NCI-H1105 treated with DMSO at 0.1 percent for 48 hours (cell line): ENCODE measurements at regions not wholly inside any gene's neighbourhood (a gene's known extent, or its start where the extent isn't known, plus 50 kb on each side); places are given as distances from the start of the nearest gene placed in this dataset.
"Not testable (repeated sequence)": the region's sequence is repeated elsewhere in the genome, so short reads cannot be mapped to it uniquely, and the experiment has no call there.

Experiments used
- DNase-seq: peaks from one replicate; lab custom pipeline; 2025; lab: John Stamatoyannopoulos, UW

- DNase-seq, result no peak
These were observed 117.8 kb upstream of the ENPP6 start for GRCh38 chr4:184335520-184335919.

GRCh38 chr4:184333446-184333845 is 115.8 kb upstream of the ENPP6 start:
- not testable (repeated sequence) for DNase-seq

DNA sequence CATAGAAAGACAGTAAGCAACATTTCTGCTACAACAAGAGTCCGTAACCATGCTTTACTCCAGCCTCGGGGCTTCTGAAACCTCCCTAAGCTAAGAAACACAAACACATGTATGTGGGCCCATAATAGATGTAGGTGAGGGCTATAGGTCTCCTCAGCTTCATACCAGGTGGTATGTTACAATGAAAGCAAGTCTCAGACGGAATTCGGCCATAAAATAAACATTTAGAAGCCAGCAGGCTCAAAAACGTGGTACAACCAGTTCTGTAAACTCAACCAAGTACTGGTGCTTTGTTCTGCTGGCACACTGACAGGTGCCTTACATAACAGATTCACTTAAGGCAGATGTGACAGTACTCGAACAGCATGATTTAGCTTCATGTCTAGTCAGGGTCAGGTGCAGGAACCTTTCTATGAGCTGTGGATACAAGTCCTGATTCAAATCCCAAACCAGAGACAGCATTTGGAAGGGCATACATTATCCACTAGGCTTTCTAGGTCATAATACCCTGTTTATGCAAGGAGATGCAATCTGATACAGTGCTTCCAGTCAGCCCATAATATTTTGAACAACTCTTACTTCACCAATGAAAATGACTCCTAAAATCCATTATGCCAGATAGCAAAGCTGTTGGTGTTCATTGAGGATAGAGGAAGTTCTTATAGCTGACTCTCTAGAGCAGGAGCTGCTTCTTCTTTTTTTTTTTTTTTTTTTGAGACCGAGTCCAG is 113.8 kb upstream of the ENPP6 start:
- no peak for DNase-seq

- DNase-seq, result not testable (repeated sequence)
These were observed 112.9 kb upstream of the ENPP6 start for GRCh38 chr4:184330517-184331094.

GRCh38 chr4:184329659-184330400 is 112.2 kb upstream of the ENPP6 start:
- DNase-seq, result no peak

DNA sequence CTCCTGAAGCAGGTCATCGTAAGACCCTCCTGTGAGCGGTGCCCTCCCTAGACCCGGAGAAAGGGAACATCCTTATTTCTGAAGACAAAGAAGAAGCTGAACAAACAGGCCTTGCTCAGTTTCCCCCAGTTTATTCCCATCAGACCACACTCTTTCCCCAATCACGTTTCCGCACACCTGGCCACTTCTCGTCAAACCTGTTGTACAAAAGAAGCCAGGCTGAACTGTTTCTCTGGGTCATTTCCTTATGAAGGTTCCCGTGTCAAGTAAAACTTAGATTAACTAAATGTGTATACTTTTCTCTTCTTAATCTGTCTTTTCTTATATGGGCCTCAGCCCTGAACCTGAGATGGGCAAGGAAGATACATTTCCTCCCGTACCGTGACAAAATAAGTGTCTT is 111.6 kb upstream of the ENPP6 start:
- DNase-seq, result no peak

GRCh38 chr4:184328022-184328736 is 110.5 kb upstream of the ENPP6 start:
- no peak for DNase-seq

DNA sequence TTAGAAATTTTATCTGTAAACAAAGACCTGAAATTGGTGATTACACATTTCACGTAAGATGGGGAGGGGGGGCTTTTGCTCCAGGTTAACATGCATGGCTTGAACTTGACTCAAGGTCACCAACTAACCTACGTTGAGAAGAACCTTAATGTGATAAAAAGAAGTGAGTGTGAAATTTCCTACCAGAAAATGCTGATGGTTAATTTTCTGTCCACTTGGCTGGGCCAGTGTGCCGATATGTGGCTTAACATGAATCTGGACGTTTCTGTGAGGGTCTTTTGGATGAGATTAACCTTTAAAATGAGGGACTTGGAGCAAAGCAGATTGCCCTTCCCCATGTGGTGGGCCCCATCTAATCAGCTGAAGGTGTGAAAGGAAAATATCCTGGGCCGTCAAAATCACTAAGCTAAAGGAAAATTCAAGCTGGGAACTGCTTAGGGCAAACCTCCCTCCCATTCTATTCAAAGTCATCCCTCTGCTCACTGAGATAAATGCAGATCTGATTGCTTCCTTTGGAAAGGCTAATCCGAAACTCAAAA is 107.3 kb upstream of the ENPP6 start:
- no peak for DNase-seq

- DNase-seq, result no peak
These were observed 104.8 kb upstream of the ENPP6 start for GRCh38 chr4:184322328-184323025.

GRCh38 chr4:184320631-184321030 is 103.0 kb upstream of the ENPP6 start:
- no peak for DNase-seq

DNA sequence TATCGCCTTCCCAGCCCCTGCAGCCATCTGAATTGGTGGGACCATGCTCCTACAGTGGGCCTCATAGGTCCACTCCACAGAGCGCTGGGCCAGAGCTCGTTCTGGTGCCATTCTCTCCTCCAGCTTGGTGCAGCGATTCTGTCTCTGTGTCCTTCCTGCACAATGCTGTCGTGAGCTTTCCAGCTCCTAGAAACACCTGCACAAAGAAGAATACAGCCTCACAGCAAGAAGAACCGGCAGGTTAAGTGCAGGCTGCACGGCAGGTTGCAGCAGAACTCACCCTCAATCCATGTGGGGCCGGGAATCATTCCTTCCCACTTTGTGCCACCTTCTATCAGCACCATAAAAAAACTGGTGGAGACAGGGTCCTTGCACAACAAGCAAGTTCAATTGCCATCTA is 101.2 kb upstream of the ENPP6 start:
- no peak for DNase-seq

GRCh38 chr4:184317234-184317918 is 99.7 kb upstream of the ENPP6 start:
- no peak for DNase-seq

DNA sequence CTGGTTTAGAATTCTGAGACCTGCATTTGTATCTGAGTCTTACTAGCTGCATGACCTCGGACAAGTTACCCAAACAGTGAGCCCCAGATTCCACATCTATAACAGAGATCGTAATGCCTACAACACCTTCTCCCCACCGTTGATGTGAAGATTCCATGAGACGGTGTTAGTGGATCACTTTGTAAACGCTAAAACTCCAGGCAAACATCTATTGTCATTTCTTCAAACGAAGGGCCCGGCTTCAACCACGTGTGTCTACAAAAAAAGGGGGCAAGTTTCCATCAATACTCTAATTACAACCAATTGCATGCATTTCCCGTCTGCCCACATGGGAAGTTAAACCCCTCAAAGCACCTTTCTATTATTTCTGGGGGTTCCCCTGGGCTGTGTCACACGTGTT is 99.1 kb upstream of the ENPP6 start:
- no peak for DNase-seq

DNA sequence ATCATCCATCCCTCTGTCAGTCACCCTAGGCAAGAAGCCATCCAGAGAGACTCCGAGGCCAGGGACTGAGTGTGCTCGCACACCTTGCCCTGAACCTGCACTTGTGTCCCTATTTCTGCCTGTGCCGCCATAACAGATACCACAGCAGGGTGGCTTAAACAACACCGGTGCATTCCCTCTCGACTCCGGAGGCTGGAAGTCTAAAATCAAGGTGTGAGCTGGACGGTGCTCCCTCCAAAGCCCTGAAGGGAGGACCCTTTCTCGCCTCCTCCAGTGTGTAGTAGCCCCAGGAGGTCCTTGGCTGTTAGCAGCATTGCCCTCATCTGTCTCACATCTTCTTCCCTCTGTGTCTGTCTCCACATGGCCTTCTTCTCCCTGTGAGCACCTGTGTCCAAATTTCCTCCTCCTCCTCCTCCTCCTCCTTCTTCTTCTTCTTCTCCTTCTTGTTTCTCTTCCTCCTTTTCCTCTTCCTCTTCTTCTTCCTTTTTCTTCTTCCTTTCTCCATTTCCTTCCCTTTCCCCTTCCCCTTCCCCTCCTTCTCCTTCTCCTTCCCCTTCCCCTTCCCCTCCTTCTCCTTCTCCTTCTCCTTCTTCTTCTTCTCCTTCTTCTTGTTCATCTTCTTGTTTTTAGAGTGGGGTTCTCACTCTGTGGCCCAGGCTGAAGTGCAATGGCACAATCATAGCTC is 98.1 kb upstream of the ENPP6 start:
- no peak for DNase-seq

GRCh38 chr4:184313702-184314659 is 96.3 kb upstream of the ENPP6 start:
- no peak for DNase-seq

GRCh38 chr4:184313058-184313581 is 95.4 kb upstream of the ENPP6 start:
- DNase-seq, result no peak

DNA sequence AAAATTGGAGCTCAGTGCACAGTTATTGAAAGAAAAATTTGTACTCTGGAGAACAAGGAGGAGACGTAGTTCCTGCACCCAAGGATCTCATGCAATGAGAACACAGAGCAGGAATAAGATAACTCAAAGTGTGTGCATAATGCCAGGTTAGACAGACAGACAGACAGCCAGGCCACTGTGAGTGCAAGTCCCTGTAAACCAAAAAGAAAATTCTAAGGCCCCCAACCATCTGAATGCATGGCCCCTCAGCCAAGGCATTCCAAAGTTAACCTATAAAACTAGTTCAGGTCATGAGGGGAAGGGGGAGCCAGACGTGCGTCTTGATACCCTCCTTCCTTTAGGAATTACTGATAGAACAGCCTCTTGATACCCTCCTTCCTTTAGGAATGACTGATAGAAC is 94.5 kb upstream of the ENPP6 start:
- no peak for DNase-seq

- DNase-seq, result no peak
These were observed 93.4 kb upstream of the ENPP6 start for GRCh38 chr4:184310881-184311709.
